Adrenal gland (tissue), 9 donors: ENCODE measurements at regions not wholly inside any gene's neighbourhood (a gene's known extent, or its start where the extent isn't known, plus 50 kb on each side); places are given as distances from the start of the nearest gene placed in this dataset.

ENCODE experiments used
- DNase-seq, 7 donors: peaks; one replicate each; pipeline ENCODE4 v3.0.0-alpha.2; 2019 to 2020
- H3K27ac ChIP-seq, 5 donors: fragments of 200-600 bp; sonication (generic) in 4 of 5; 1 replicate in 3 of 5; 2 replicates in 2 of 5; pipeline versions ENCODE4 v1.5.1 to v1.8.0; 2016 to 2020; ENCODE audit warnings: mild to moderate bottlenecking in 1 of 5
- H3K27me3 ChIP-seq: fragments of 200-600 bp; 2 replicates; pipeline ENCODE4 v1.8.0; 2021
- H3K36me3 ChIP-seq, 2 donors: fragments of 200-600 bp; replicated peaks in 1 of 2; 1 replicate in 1 of 2; 2 replicates in 1 of 2; pipeline versions ENCODE4 v1.5.1 to v1.8.0; 2018 to 2022
- H3K4me1 ChIP-seq, 2 donors: fragments of 200-600 bp; replicated peaks in 1 of 2; 1 replicate in 1 of 2; 2 replicates in 1 of 2; pipeline versions ENCODE4 v1.5.1 to v1.8.0; 2018 to 2021
- H3K4me3 ChIP-seq, 4 donors: fragments of 200-600 bp; sonication (generic) in 3 of 4; one replicate each; pipeline ENCODE4 v1.5.1; 2016 to 2018
- H3K9me3 ChIP-seq, 3 donors: fragments of 200-600 bp; sonication (generic) in 1 of 3; replicated peaks in 1 of 3; 1 replicate in 2 of 3; 2 replicates in 1 of 3; pipeline versions ENCODE4 v1.5.1 to v1.8.0; 2016 to 2021
- POLR2A ChIP-seq, 2 donors: fragments of 450-650 bp; IDR thresholded peaks; one replicate each; pipeline ENCODE4 v1.6.1; 2017; ENCODE audit warnings: antibody characterized with exemption in 2 of 2, mild to moderate bottlenecking in 2 of 2, moderate library complexity in 1 of 2
- WGBS, 4 donors: extraction: QIAGEN DNeasy Blood & Tissue Kit in 2 of 4; methylation state at CpG; one replicate each; pipeline versions ENCODE4 v1.1.5 to v1.1.7; 2013 to 2017; 5-methylcytosine and 5-hydroxymethylcytosine counted together
- intact Hi-C, 2 donors: fragments of 100-400 bp; cut with DNase I; formaldehyde crosslinking; loops; one replicate each; pipeline versions ENCODE4 v1.14.1 to v1.15.0; 2022 to 2023
- TF ChIP-seq, protein P1 (sequence below), 6 experiments: fragments of 450-650 bp in 4 of 6; fragments of 200-600 bp in 2 of 6; sonication (generic) in 1 of 6; IDR thresholded peaks; 1 replicate in 5 of 6; 2 replicates in 1 of 6; pipeline versions ENCODE4 v1.5.1 to v1.8.0; 2016 to 2021; ENCODE audit warnings: antibody characterized with exemption in 6 of 6, mild to moderate bottlenecking in 2 of 6, moderate library complexity in 1 of 6
- donor health status: healthy with polysubstance abuse.
- donor health status: Bipolar disorder and iron deficiency.
- donor health status: DM: yes; HTN: yes; CAD: no.
- donor health status: DM: no; HTN: no; CAD: no.
- donor health status: DM: no; HTN: no; CAD: no.

GRCh38 chr5:174483411-174483810 is 241.0 kb upstream of the MSX2 start:
- DNase-seq: no peak
- intact Hi-C loops: no loop called here

DNA sequence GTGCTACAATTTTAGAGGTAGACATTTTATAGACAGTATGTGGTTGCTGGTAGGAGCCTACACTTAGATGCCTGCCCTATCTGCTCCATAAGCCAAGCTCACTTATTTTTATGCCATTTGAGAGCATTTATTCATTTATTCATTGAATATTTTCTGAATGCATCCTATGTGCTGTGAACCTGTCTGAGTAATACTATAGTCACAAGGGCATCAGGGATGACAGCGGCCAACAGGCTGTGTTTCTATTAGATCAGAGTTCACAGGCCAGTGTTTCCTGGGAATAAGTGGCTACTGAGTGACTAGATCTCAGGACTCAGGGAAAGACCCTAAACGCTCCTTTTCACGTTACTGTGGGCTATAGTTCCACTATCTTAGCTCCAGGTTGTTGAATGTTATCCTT is 235.2 kb upstream of the MSX2 start:
- no peaks in the 10 kb centered on the region for H3K9me3 ChIP-seq
- DNase-seq: no peak
- TF ChIP-seq, protein P1, sequence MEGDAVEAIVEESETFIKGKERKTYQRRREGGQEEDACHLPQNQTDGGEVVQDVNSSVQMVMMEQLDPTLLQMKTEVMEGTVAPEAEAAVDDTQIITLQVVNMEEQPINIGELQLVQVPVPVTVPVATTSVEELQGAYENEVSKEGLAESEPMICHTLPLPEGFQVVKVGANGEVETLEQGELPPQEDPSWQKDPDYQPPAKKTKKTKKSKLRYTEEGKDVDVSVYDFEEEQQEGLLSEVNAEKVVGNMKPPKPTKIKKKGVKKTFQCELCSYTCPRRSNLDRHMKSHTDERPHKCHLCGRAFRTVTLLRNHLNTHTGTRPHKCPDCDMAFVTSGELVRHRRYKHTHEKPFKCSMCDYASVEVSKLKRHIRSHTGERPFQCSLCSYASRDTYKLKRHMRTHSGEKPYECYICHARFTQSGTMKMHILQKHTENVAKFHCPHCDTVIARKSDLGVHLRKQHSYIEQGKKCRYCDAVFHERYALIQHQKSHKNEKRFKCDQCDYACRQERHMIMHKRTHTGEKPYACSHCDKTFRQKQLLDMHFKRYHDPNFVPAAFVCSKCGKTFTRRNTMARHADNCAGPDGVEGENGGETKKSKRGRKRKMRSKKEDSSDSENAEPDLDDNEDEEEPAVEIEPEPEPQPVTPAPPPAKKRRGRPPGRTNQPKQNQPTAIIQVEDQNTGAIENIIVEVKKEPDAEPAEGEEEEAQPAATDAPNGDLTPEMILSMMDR (IDR thresholded peaks at IDR 0.05): no peak
- TF ChIP-seq POLR2A (IDR thresholded peaks at IDR 0.05): no peak
- intact Hi-C loops: no loop called here
- no peak overlapping the region for H3K27ac ChIP-seq
- H3K4me1 ChIP-seq: no peaks in the 10 kb centered on the region
- 82 to 92% (median 91%) methylated on average over 3 of the region's 3 CpGs for whole genome bisulfite sequencing, 4 donors
- H3K36me3 ChIP-seq: no peaks in the 10 kb centered on the region
- H3K27me3 ChIP-seq: no peaks in the 10 kb centered on the region
- no peak overlapping the region for H3K4me3 ChIP-seq

More at GRCh38 chr5:174483411-174483810, 241.0 kb upstream of the MSX2 start:
- peaks cover 0 to 11% (median 3%) of the 10 kb centered on the region in 3 donors for H3K9me3 ChIP-seq
- H3K4me1 ChIP-seq: no peaks in the 10 kb centered on the region
- H3K27ac ChIP-seq: no peak overlapping the region
- TF ChIP-seq POLR2A (IDR thresholded peaks at IDR 0.05): no peak
- TF ChIP-seq, protein P1 (IDR thresholded peaks at IDR 0.05): no peak
- no peaks in the 10 kb centered on the region for H3K36me3 ChIP-seq
- no peak overlapping the region for H3K4me3 ChIP-seq
- H3K27me3 ChIP-seq: no peaks in the 10 kb centered on the region
- 85 to 92% (median 89%) methylated on average over 2 to 4 of the region's 4 CpGs for WGBS, 4 donors

DNA sequence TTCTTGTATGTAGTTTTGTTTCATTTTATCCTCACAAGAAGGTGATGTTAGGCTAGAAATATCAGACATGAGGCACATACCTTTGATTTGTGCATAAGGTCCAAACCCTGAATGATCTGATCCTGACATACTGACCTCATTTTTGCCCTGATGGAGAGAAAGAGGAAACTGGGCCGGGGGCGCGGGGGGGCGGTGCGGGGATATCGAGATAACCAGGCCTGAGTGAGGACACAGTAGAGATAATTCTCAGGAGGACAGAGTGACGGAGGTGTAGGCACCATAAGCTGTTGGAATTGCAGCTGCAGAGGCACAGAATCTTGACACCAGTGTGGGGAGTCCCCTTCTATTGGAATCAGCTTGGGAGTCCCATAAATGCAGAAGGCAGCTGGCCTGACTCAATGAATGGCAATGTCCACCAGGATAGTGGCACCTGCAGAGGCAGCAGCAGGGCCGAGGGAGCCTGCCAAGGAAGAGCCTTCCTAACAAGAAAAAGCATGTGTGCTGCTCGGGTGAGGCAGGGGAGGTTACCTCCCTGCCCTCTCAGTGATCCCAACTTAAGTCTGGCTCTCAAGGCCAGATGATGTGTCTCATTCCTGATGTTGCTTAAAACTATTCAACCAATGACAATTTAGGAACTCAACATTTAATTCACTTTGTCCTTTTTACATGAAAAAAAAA is 234.3 kb upstream of the MSX2 start:
- Histone ChIP-seq H3K36me3 (no peaks in the 10 kb centered on the region), H3K4me3 (no peak overlapping the region), H3K27ac (no peak overlapping the region), H3K27me3 (no peaks in the 10 kb centered on the region), H3K4me1 (no peaks in the 10 kb centered on the region), H3K9me3 (no peaks in the 10 kb centered on the region)
- intact Hi-C loops: no loop called here
- DNase-seq: no peak
- 77 to 80% (median 79%) methylated on average over 9 of the region's 9 CpGs for WGBS, 4 donors
- TF ChIP-seq, protein P1 (IDR thresholded peaks at IDR 0.05): no peak
- TF ChIP-seq POLR2A (IDR thresholded peaks at IDR 0.05): no peak

DNA sequence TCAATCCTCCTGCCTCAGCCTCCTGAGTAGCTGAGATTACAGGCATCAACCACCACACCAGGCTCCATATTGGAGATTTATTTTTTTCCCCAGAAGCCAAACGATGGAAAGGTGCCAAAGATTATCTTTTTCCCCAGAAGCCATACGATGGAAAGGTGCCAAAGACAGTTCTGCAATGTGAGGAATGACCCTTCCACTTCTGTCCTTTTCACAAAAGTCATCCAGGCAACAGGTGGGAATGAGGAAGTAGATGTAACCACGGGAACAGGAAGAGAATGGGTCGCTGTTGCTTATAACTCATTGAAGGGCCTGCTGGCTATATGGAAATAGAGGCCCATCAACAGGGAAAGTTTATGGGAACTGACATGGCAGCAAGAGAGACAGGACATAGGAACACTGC is 233.7 kb upstream of the MSX2 start:
- no peaks in the 10 kb centered on the region for H3K27me3 ChIP-seq
- intact Hi-C loops: no loop called here
- no peak overlapping the region for H3K27ac ChIP-seq
- H3K9me3 ChIP-seq: no peaks in the 10 kb centered on the region
- WGBS, 4 donors: 50 to 55% (median 52%) methylated on average over 4 of the region's 4 CpGs
- H3K4me3 ChIP-seq: no peak overlapping the region
- no peak for DNase-seq
- TF ChIP-seq, protein P1 (IDR thresholded peaks at IDR 0.05): no peak
- no peak for TF ChIP-seq POLR2A (IDR thresholded peaks at IDR 0.05)
- H3K4me1 ChIP-seq: no peaks in the 10 kb centered on the region
- H3K36me3 ChIP-seq: no peaks in the 10 kb centered on the region
